WTC11 (cell line): ENCODE measurements at regions not wholly inside any gene's neighbourhood (a gene's known extent, or its start where the extent isn't known, plus 50 kb on each side); places are given as distances from the start of the nearest gene placed in this dataset.
"Not testable (repeated sequence)": the region's sequence is repeated elsewhere in the genome, so short reads cannot be mapped to it uniquely, and the experiment has no call there.

Experiments
- CREM ChIP-seq: sonication (generic); formaldehyde crosslinking; IDR thresholded peaks from 2 replicates; pipeline ENCODE4 v1.8.1; 2022; ENCODE audit warnings: mild to moderate bottlenecking, missing genetic modification reagents, moderate library complexity
- CTCF ChIP-seq: fragments of 200-600 bp; IDR thresholded peaks from 2 replicates; pipeline ENCODE4 v1.8.0; 2022; ENCODE audit warnings: antibody characterized with exemption
- E2F4 ChIP-seq: sonication (generic); formaldehyde crosslinking; IDR thresholded peaks from 2 replicates; pipeline ENCODE4 v1.8.1; 2022; ENCODE audit warnings: low read depth, mild to moderate bottlenecking, moderate library complexity, missing genetic modification reagents, borderline replicate concordance
- FOXP1 ChIP-seq: sonication (generic); formaldehyde crosslinking; IDR thresholded peaks from 2 replicates; pipeline ENCODE4 v1.8.0; 2022; ENCODE audit warnings: missing genetic modification reagents, mild to moderate bottlenecking, moderate library complexity, borderline replicate concordance
- KAT7 ChIP-seq: sonication (generic); formaldehyde crosslinking; IDR thresholded peaks from 2 replicates; pipeline ENCODE4 v1.8.1; 2023; ENCODE audit warnings: missing genetic modification reagents, mild to moderate bottlenecking, borderline replicate concordance
- NFYB ChIP-seq: sonication (generic); formaldehyde crosslinking; conservative IDR thresholded peaks from 2 replicates; pipeline ENCODE4 v1.8.0; 2022; ENCODE audit warnings: low read depth, missing genetic modification reagents
- NR3C1 ChIP-seq: sonication (generic); formaldehyde crosslinking; conservative IDR thresholded peaks from 2 replicates; pipeline ENCODE4 v1.8.1; 2023; ENCODE audit warnings: low read depth, mild to moderate bottlenecking, missing genetic modification reagents
- ZNF416 ChIP-seq: fragments of 250-450 bp; sonication (Bioruptor Pico); IDR thresholded peaks from 2 replicates; pipeline ENCODE4 v1.9.0; 2021; ENCODE audit warnings: mild to moderate bottlenecking, inconsistent platforms
- TF ChIP-seq, protein P1 (sequence below): sonication (generic); formaldehyde crosslinking; IDR thresholded peaks from 2 replicates; pipeline ENCODE4 v1.8.0; 2022; ENCODE audit warnings: mild to moderate bottlenecking, missing genetic modification reagents
- TF ChIP-seq, protein P2 (sequence below): sonication (generic); formaldehyde crosslinking; IDR thresholded peaks from 2 replicates; pipeline ENCODE4 v1.8.1; 2022; ENCODE audit warnings: missing genetic modification reagents, borderline replicate concordance

DNA sequence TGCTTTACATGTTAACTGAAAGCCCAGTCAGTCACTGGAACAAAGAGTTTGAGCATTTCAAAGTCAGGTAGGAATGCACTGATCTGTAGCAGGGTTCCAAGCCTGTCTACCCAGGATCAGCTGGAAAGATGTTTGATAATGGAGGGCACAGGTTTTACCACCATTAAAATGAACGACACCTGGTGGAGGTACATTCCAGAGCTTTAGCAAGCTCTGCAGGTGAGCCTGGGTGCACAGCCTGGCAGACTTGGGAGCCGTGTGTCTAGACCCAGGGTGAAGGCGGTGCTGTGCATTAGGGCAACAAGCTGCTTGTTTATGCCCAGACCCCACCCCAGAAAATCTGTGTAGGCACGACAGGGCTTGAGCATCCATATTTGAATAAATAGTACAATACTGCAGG is 206.7 kb downstream of the RTP5 start:
- TF ChIP-seq CTCF; NR3C1 (CRISPR knock-in tag); CREM (CRISPR knock-in tag); ZNF416; FOXP1; NFYB (CRISPR knock-in tag); KAT7 (CRISPR knock-in tag); E2F4 (CRISPR knock-in tag): not testable (repeated sequence)
- TF ChIP-seq, protein P1, sequence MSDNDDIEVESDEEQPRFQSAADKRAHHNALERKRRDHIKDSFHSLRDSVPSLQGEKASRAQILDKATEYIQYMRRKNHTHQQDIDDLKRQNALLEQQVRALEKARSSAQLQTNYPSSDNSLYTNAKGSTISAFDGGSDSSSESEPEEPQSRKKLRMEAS (CRISPR knock-in tag) = not testable (repeated sequence)
- TF ChIP-seq, protein P2, sequence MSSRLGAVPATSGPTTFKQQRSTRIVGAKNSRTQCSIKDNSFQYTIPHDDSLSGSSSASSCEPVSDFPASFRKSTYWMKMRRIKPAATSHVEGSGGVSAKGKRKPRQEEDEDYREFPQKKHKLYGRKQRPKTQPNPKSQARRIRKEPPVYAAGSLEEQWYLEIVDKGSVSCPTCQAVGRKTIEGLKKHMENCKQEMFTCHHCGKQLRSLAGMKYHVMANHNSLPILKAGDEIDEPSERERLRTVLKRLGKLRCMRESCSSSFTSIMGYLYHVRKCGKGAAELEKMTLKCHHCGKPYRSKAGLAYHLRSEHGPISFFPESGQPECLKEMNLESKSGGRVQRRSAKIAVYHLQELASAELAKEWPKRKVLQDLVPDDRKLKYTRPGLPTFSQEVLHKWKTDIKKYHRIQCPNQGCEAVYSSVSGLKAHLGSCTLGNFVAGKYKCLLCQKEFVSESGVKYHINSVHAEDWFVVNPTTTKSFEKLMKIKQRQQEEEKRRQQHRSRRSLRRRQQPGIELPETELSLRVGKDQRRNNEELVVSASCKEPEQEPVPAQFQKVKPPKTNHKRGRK (CRISPR knock-in tag) = not testable (repeated sequence)
